Activated B cell treated with CpG ODN at 0.5 μM for 24 hours (primary cell): ENCODE measurements at regions not wholly inside any gene's neighbourhood (a gene's known extent, or its start where the extent isn't known, plus 50 kb on each side); places are given as distances from the start of the nearest gene placed in this dataset.

ENCODE experiments used
- ATAC-seq: fragments of 200-7000 bp; cut with Tn5 transposase; one replicate; pipeline ENCODE4 v1.10.0; 2021; ENCODE audit warnings: low read depth, mild to moderate bottlenecking, moderate library complexity
- CTCF ChIA-PET: fragments of 350-600 bp; sonication (Branson Sonifier 250); formaldehyde crosslinking; loops from one replicate; lab custom pipeline; 2021; ENCODE audit warnings: antibody characterized with exemption; lab: Charles Lee
- POLR2A ChIA-PET: fragments of 350-600 bp; sonication (Branson Sonifier 250); formaldehyde crosslinking; loops from one replicate; lab custom pipeline; 2021; ENCODE audit warnings: antibody characterized with exemption; lab: Charles Lee
- DNase-seq: peaks from one replicate; pipeline ENCODE4 v3.0.0; 2022
- H3K27ac Mint-ChIP-seq: one replicate; pipeline ENCODE4 v1.8.0; 2020; ENCODE audit warnings: mixed read lengths
- H3K27me3 Mint-ChIP-seq: one replicate; pipeline ENCODE4 v1.8.0; 2021; ENCODE audit warnings: mixed read lengths
- H3K36me3 Mint-ChIP-seq: one replicate; pipeline ENCODE4 v1.8.0; 2021; ENCODE audit warnings: low read depth, mixed read lengths
- H3K4me1 Mint-ChIP-seq: one replicate; pipeline ENCODE4 v1.8.0; 2021; ENCODE audit warnings: mixed read lengths
- H3K4me3 Mint-ChIP-seq: one replicate; pipeline ENCODE4 v1.8.0; 2020; ENCODE audit warnings: mild to moderate bottlenecking, mixed read lengths
- H3K9me3 Mint-ChIP-seq: one replicate; pipeline ENCODE4 v1.8.0; 2020; ENCODE audit warnings: mixed read lengths
- CTCF ChIP-seq: fragments of 200-600 bp; IDR thresholded peaks from one replicate; pipeline ENCODE4 v1.8.0; 2022; ENCODE audit warnings: antibody characterized with exemption, mild to moderate bottlenecking
- intact Hi-C: fragments of 100-400 bp; cut with micrococcal nuclease; formaldehyde crosslinking; loops from one replicate; pipeline ENCODE4 v1.15.1; 2024

GRCh38 chr2:196290569-196290968 lies 119.2 kb upstream of the STK17B start:
- TF ChIP-seq CTCF = no peak
- no peaks in the 10 kb centered on the region for H3K27me3 Mint-ChIP-seq
- POLR2A ChIA-PET = interaction anchor here (1.5 to 1.9 kb wide), 2 partner anchors 119 to 633 kb away, joined by 3 to 4 read pairs; partner anchors contain the start of gene STK17B
- no peaks in the 10 kb centered on the region for H3K36me3 Mint-ChIP-seq
- CTCF ChIA-PET = interaction anchor here (1.2 to 2.6 kb wide), 4 partner anchors 12 to 222 kb away, joined by 3 to 10 read pairs (median 4); partner anchors contain the start of gene DNAH7
- H3K4me3 Mint-ChIP-seq = no peak overlapping the region
- no peaks in the 10 kb centered on the region for H3K9me3 Mint-ChIP-seq
- no peak for DNase-seq
- intact Hi-C loops = loop anchor here (5.0 to 10.0 kb wide), 3 partner anchors 347 to 1484 kb away; partner anchors contain the start of gene CCDC150
- H3K27ac Mint-ChIP-seq = peak overlapping the region; percentile 74
- ATAC-seq = no peak
- H3K4me1 Mint-ChIP-seq = peaks cover 54% of the 10 kb centered on the region

GRCh38 chr2:196291426-196291825 lies 120.0 kb upstream of the STK17B start:
- TF ChIP-seq CTCF = no peak
- ChIA-PET CTCF (interaction anchor here (0.9 to 2.6 kb wide), 4 partner anchors 15 to 223 kb away, joined by 3 to 11 read pairs (median 8); partner anchors contain the start of gene DNAH7), POLR2A (interaction anchor here (1.5 to 1.9 kb wide), 3 partner anchors 15 to 634 kb away, joined by 3 to 4 read pairs (median 4); partner anchors contain the start of gene STK17B)
- Mint-ChIP-seq H3K27me3 (no peaks in the 10 kb centered on the region), H3K9me3 (no peaks in the 10 kb centered on the region), H3K4me3 (no peak overlapping the region), H3K36me3 (no peaks in the 10 kb centered on the region), H3K27ac (peak overlapping the region; percentile 74), H3K4me1 (peaks cover 54% of the 10 kb centered on the region)
- DNase-seq (no peak), ATAC-seq (peak; percentile 62)
- intact Hi-C loops = loop anchor here (5.0 to 10.0 kb wide), 3 partner anchors 346 to 1483 kb away; partner anchors contain the start of gene CCDC150

GRCh38 chr2:196291873-196292800 lies 120.8 kb upstream of the STK17B start:
- H3K4me3 Mint-ChIP-seq = peak overlapping the region; percentile 57
- ATAC-seq = peak; percentile 59
- TF ChIP-seq CTCF = no peak
- peak overlapping the region; percentile 74 for H3K27ac Mint-ChIP-seq
- no peak for DNase-seq
- intact Hi-C loops = loop anchor here (5.0 to 10.0 kb wide), 3 partner anchors 345 to 1483 kb away; partner anchors contain the start of gene CCDC150
- ChIA-PET POLR2A (interaction anchor here (0.5 to 1.9 kb wide), 6 partner anchors 16 to 635 kb away, joined by 3 to 7 read pairs (median 4); partner anchors contain the start of gene STK17B), CTCF (interaction anchor here (0.9 to 2.6 kb wide), 4 partner anchors 16 to 224 kb away, joined by 3 to 11 read pairs (median 8); partner anchors contain the start of gene DNAH7)
- H3K36me3 Mint-ChIP-seq = no peaks in the 10 kb centered on the region
- H3K9me3 Mint-ChIP-seq = no peaks in the 10 kb centered on the region
- H3K4me1 Mint-ChIP-seq = peaks cover 54% of the 10 kb centered on the region
- H3K27me3 Mint-ChIP-seq = no peaks in the 10 kb centered on the region

GRCh38 chr2:196293751-196294515 lies 122.6 kb upstream of the STK17B start:
- no peak for ATAC-seq
- H3K4me1 Mint-ChIP-seq = peaks cover 39% of the 10 kb centered on the region
- H3K27me3 Mint-ChIP-seq = no peaks in the 10 kb centered on the region
- H3K36me3 Mint-ChIP-seq = no peaks in the 10 kb centered on the region
- intact Hi-C loops = loop anchor here (5.0 to 10.0 kb wide), 3 partner anchors 343 to 1481 kb away; partner anchors contain the start of gene CCDC150
- H3K27ac Mint-ChIP-seq = no peak overlapping the region
- no peak overlapping the region for H3K4me3 Mint-ChIP-seq
- TF ChIP-seq CTCF = no peak
- no peak for DNase-seq
- ChIA-PET POLR2A (interaction anchor here (0.6 kb wide), 1 partner anchor 124 kb away, joined by 3 read pairs; no protein-coding TSS in a partner anchor), CTCF (no interaction called here)
- no peaks in the 10 kb centered on the region for H3K9me3 Mint-ChIP-seq
